ENCODE measurements at regions not wholly inside any gene's neighbourhood (a gene's known extent, or its start where the extent isn't known, plus 50 kb on each side); places are given as distances from the start of the nearest gene placed in this dataset.

DNA sequence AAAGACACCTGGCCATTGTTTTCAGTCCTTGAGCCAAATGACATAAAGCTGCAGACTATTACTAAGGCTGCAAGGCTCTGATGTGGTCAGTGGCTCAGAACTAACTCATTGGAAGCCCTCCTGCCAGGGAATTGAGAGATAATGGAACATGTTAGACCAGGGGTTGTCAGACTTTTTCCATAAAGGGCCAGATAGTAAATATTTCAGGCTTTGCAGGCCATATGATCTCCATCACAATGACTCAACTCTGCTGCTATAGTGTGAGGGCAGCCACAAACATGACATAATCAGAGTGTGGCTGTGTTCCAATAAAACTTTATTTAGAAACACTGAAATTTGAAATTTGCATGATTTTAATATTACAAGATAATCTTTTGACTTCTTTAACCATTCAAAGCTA is 140.3 kb downstream of the TMEM30B start:
- TF ChIP-seq, protein P1, sequence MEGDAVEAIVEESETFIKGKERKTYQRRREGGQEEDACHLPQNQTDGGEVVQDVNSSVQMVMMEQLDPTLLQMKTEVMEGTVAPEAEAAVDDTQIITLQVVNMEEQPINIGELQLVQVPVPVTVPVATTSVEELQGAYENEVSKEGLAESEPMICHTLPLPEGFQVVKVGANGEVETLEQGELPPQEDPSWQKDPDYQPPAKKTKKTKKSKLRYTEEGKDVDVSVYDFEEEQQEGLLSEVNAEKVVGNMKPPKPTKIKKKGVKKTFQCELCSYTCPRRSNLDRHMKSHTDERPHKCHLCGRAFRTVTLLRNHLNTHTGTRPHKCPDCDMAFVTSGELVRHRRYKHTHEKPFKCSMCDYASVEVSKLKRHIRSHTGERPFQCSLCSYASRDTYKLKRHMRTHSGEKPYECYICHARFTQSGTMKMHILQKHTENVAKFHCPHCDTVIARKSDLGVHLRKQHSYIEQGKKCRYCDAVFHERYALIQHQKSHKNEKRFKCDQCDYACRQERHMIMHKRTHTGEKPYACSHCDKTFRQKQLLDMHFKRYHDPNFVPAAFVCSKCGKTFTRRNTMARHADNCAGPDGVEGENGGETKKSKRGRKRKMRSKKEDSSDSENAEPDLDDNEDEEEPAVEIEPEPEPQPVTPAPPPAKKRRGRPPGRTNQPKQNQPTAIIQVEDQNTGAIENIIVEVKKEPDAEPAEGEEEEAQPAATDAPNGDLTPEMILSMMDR (IDR thresholded peaks at IDR 0.05; ENCODE audit: low read depth, low read length, missing input control) = no peak
- TF ChIP-seq RAD21 (IDR thresholded peaks at IDR 0.05) (no peak), YY1 (IDR thresholded peaks at IDR 0.05) (no peak), RXRA (IDR thresholded peaks at IDR 0.05) (no peak), SP1 (IDR thresholded peaks at IDR 0.05) (no peak), GABPA (IDR thresholded peaks at IDR 0.05 in 1 of 2, conservative IDR thresholded peaks at IDR 0.05 in 1 of 2) (no peak), TAF1 (conservative IDR thresholded peaks at IDR 0.05) (no peak), HNF4A (conservative IDR thresholded peaks at IDR 0.05) (no peak), JUND (IDR thresholded peaks at IDR 0.05) (no peak), FOXA1 (IDR thresholded peaks at IDR 0.05) (no peak)
- TF ChIP-seq, protein P2, sequence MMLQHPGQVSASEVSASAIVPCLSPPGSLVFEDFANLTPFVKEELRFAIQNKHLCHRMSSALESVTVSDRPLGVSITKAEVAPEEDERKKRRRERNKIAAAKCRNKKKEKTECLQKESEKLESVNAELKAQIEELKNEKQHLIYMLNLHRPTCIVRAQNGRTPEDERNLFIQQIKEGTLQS (IDR thresholded peaks at IDR 0.05) = no peak
- TF ChIP-seq, protein P3, sequence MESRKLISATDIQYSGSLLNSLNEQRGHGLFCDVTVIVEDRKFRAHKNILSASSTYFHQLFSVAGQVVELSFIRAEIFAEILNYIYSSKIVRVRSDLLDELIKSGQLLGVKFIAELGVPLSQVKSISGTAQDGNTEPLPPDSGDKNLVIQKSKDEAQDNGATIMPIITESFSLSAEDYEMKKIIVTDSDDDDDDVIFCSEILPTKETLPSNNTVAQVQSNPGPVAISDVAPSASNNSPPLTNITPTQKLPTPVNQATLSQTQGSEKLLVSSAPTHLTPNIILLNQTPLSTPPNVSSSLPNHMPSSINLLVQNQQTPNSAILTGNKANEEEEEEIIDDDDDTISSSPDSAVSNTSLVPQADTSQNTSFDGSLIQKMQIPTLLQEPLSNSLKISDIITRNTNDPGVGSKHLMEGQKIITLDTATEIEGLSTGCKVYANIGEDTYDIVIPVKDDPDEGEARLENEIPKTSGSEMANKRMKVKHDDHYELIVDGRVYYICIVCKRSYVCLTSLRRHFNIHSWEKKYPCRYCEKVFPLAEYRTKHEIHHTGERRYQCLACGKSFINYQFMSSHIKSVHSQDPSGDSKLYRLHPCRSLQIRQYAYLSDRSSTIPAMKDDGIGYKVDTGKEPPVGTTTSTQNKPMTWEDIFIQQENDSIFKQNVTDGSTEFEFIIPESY (IDR thresholded peaks at IDR 0.05) = no peak
- TF ChIP-seq, protein P4, sequence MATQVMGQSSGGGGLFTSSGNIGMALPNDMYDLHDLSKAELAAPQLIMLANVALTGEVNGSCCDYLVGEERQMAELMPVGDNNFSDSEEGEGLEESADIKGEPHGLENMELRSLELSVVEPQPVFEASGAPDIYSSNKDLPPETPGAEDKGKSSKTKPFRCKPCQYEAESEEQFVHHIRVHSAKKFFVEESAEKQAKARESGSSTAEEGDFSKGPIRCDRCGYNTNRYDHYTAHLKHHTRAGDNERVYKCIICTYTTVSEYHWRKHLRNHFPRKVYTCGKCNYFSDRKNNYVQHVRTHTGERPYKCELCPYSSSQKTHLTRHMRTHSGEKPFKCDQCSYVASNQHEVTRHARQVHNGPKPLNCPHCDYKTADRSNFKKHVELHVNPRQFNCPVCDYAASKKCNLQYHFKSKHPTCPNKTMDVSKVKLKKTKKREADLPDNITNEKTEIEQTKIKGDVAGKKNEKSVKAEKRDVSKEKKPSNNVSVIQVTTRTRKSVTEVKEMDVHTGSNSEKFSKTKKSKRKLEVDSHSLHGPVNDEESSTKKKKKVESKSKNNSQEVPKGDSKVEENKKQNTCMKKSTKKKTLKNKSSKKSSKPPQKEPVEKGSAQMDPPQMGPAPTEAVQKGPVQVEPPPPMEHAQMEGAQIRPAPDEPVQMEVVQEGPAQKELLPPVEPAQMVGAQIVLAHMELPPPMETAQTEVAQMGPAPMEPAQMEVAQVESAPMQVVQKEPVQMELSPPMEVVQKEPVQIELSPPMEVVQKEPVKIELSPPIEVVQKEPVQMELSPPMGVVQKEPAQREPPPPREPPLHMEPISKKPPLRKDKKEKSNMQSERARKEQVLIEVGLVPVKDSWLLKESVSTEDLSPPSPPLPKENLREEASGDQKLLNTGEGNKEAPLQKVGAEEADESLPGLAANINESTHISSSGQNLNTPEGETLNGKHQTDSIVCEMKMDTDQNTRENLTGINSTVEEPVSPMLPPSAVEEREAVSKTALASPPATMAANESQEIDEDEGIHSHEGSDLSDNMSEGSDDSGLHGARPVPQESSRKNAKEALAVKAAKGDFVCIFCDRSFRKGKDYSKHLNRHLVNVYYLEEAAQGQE (IDR thresholded peaks at IDR 0.05) = no peak

All from liver (tissue), 3 donors.